HG03025 (cell line): ENCODE measurements at regions not wholly inside any gene's neighbourhood (a gene's known extent, or its start where the extent isn't known, plus 50 kb on each side); places are given as distances from the start of the nearest gene placed in this dataset.
"Not testable (repeated sequence)": the region's sequence is repeated elsewhere in the genome, so short reads cannot be mapped to it uniquely, and the experiment has no call there.

Experiments used
- ATAC-seq: cut with Tn5 transposase; IDR thresholded peaks from one replicate; pipeline ENCODE4 v1.9.1; 2021; ENCODE audit warnings: mild to moderate bottlenecking, moderate library complexity; ENCODE audit not compliant: unreplicated experiment, low FRiP score

- ATAC-seq = no peak
Measured at GRCh38 chr1:56286506-56286905, 292.9 kb downstream of the PLPP3 start.

- no peak for ATAC-seq
Measured at GRCh38 chr1:56285554-56286402, 293.6 kb downstream of the PLPP3 start.

GRCh38 chr1:56284928-56285327, 294.4 kb downstream of the PLPP3 start:
- ATAC-seq = no peak

GRCh38 chr1:56278061-56278460, 301.3 kb downstream of the PLPP3 start:
- ATAC-seq = no peak

GRCh38 chr1:56268519-56269140, 310.7 kb downstream of the PLPP3 start:
- ATAC-seq = no peak

- ATAC-seq = no peak
Measured at GRCh38 chr1:56267611-56268010, 311.8 kb downstream of the PLPP3 start.

GRCh38 chr1:56266359-56266758, 313.0 kb downstream of the PLPP3 start:
- ATAC-seq = no peak

GRCh38 chr1:56265216-56265615, 314.1 kb downstream of the PLPP3 start:
- no peak for ATAC-seq

- no peak for ATAC-seq
Measured at GRCh38 chr1:56263908-56264307, 315.5 kb downstream of the PLPP3 start.

GRCh38 chr1:56258371-56258770, 321.0 kb downstream of the PLPP3 start:
- ATAC-seq = no peak

- ATAC-seq = no peak
Measured at GRCh38 chr1:56257726-56258125, 321.6 kb downstream of the PLPP3 start.

- no peak for ATAC-seq
Measured at GRCh38 chr1:56256153-56257000, 323.0 kb downstream of the PLPP3 start.

- ATAC-seq = no peak
Measured at GRCh38 chr1:56255516-56256152, 323.7 kb downstream of the PLPP3 start.

GRCh38 chr1:56254130-56254529, 325.2 kb downstream of the PLPP3 start:
- ATAC-seq = no peak

- no peak for ATAC-seq
Measured at GRCh38 chr1:56250809-56251208, 328.6 kb downstream of the PLPP3 start.

- ATAC-seq = no peak
Measured at GRCh38 chr1:56249234-56249633, 330.1 kb downstream of the PLPP3 start.

- no peak for ATAC-seq
Measured at GRCh38 chr1:56248138-56248537, 331.2 kb downstream of the PLPP3 start.

- ATAC-seq = not testable (repeated sequence)
Measured at GRCh38 chr1:56246726-56247125, 332.6 kb downstream of the PLPP3 start.

GRCh38 chr1:56240400-56240799, 339.0 kb downstream of the PLPP3 start:
- ATAC-seq = no peak

- ATAC-seq = no peak
Measured at GRCh38 chr1:56237491-56238064, 341.8 kb downstream of the PLPP3 start.
